Left lung (tissue), 4 donors: ENCODE measurements at regions not wholly inside any gene's neighbourhood (a gene's known extent, or its start where the extent isn't known, plus 50 kb on each side); places are given as distances from the start of the nearest gene placed in this dataset.

Experiments used
- ATAC-seq: fragments of 200-7000 bp; cut with Tn5 transposase; one replicate; pipeline ENCODE4 v1.9.1; 2020; ENCODE audit warnings: moderate library complexity
- DNase-seq, 4 donors: peaks; one replicate each; pipeline ENCODE4 v3.0.0-alpha.2; 2013 to 2020
- H3K27ac ChIP-seq, 2 donors: fragments of 200-600 bp; sonication (generic) in 1 of 2; one replicate each; pipeline versions ENCODE4 v1.5.0 to v1.8.0; 2020 to 2021
- H3K27me3 ChIP-seq, 2 donors: fragments of 200-600 bp; sonication (generic) in 1 of 2; one replicate each; pipeline versions ENCODE4 v1.5.0 to v1.8.0; 2020 to 2021
- H3K36me3 ChIP-seq, 2 donors: fragments of 200-600 bp; sonication (generic) in 1 of 2; one replicate each; pipeline versions ENCODE4 v1.5.0 to v1.8.0; 2020 to 2021
- H3K4me1 ChIP-seq, 2 donors: fragments of 200-600 bp; one replicate each; pipeline ENCODE4 v1.8.0; 2021
- H3K4me3 ChIP-seq, 2 donors: fragments of 200-600 bp; sonication (generic) in 1 of 2; one replicate each; pipeline versions ENCODE4 v1.5.0 to v1.8.0; 2020 to 2021; ENCODE audit warnings: mild to moderate bottlenecking in 1 of 2
- H3K9me3 ChIP-seq, 2 donors: fragments of 200-600 bp; sonication (generic) in 1 of 2; one replicate each; pipeline versions ENCODE4 v1.5.0 to v1.8.0; 2020 to 2021
- intact Hi-C, 2 donors: fragments of 100-400 bp; cut with DNase I; formaldehyde crosslinking; loops; one replicate each; pipeline versions ENCODE4 v1.11.2 to v1.14.2; 2022
- TF ChIP-seq, protein P1 (sequence below), 2 donors: fragments of 200-600 bp; sonication (generic) in 1 of 2; IDR thresholded peaks; one replicate each; pipeline versions ENCODE4 v1.5.0 to v1.8.0; 2021; ENCODE audit warnings: antibody characterized with exemption in 2 of 2
- donor health status: DM: no; HTN: yes; CAD: no.
- donor health status: DM: no; HTN: no; CAD: no.

DNA sequence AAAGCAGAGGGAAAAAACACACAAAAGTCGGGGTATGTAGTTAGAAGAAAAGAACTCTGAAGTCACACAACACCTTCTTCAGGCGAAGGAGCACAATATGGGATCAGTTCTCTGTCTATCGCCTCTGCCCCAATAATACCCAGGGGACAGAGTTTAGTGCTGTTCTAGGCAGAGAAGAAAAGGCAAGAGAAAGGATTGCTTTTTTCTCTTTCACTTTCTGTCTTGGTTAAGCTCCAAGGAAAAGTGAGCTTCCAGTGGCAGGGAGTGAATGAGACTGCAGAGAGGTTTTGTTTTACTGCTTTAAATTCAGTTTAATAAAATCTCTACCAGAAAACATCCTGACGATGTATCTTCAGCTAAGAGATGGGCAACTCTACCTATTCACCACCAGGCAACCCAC lies 86.6 kb upstream of the STXBP5 start:
- peak overlapping the region in 1 of 2 donors; percentile 48 for H3K27ac ChIP-seq
- ATAC-seq (no peak), DNase-seq (no peak)

DNA sequence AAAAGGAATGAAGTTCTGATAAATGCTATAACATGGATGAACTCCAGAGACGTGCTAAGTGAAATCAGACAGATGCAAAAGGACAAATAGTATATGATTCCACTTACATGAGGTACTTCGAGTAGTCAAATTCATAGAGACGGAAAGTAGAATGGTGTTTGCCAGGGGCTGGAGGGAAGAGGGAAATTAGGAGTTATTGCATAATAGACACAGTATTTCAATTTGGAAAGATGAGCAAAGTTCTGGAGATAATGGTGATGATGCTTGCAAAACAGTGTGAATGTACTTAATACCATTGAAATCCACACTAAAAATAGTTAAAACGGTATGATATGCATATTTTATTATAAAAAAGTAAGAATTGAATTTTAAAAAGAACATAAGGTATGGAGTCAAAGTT lies 84.9 kb upstream of the STXBP5 start:
- Histone ChIP-seq H3K4me1 (no peaks in the 10 kb centered on the region), H3K36me3 (no peaks in the 10 kb centered on the region), H3K27me3 (peaks cover 0 to 4% of the 10 kb centered on the region in 2 donors), H3K27ac (peak overlapping the region in 1 of 2 donors; percentile 56), H3K9me3 (peaks cover 0 to 5% of the 10 kb centered on the region in 2 donors), H3K4me3 (no peak overlapping the region)
- DNase-seq (no peak), ATAC-seq (no peak)
- TF ChIP-seq, protein P1, sequence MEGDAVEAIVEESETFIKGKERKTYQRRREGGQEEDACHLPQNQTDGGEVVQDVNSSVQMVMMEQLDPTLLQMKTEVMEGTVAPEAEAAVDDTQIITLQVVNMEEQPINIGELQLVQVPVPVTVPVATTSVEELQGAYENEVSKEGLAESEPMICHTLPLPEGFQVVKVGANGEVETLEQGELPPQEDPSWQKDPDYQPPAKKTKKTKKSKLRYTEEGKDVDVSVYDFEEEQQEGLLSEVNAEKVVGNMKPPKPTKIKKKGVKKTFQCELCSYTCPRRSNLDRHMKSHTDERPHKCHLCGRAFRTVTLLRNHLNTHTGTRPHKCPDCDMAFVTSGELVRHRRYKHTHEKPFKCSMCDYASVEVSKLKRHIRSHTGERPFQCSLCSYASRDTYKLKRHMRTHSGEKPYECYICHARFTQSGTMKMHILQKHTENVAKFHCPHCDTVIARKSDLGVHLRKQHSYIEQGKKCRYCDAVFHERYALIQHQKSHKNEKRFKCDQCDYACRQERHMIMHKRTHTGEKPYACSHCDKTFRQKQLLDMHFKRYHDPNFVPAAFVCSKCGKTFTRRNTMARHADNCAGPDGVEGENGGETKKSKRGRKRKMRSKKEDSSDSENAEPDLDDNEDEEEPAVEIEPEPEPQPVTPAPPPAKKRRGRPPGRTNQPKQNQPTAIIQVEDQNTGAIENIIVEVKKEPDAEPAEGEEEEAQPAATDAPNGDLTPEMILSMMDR (IDR thresholded peaks at IDR 0.05) = no peak
- intact Hi-C loops = no loop called here

More for the DNA sequence above, 86.6 kb upstream of the STXBP5 start:
- Histone ChIP-seq H3K4me1 (no peaks in the 10 kb centered on the region), H3K9me3 (peaks cover 0 to 5% of the 10 kb centered on the region in 2 donors), H3K4me3 (no peak overlapping the region), H3K27me3 (no peaks in the 10 kb centered on the region), H3K36me3 (no peaks in the 10 kb centered on the region)
- TF ChIP-seq, protein P1 (IDR thresholded peaks at IDR 0.05) = no peak
- intact Hi-C loops = no loop called here

DNA sequence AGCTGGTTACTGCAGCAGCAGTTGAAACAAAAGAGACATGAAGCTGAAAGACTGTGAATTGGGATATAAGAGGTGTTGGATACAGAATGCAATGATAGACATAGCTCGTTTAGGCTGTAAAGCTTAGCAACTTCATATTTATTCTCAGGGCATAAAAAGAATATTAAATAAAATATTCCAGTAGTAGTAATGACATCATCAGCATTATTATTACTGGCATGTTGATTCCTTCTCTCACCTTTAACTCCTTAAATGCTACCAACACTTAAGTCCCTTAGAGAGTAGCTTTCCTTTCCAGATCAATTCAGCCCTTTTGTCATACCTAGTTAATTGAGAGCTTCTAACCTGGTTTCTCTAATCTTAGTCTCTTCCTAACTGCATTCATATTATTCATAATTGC lies 81.4 kb upstream of the STXBP5 start:
- no peaks in the 10 kb centered on the region for H3K36me3 ChIP-seq

DNA sequence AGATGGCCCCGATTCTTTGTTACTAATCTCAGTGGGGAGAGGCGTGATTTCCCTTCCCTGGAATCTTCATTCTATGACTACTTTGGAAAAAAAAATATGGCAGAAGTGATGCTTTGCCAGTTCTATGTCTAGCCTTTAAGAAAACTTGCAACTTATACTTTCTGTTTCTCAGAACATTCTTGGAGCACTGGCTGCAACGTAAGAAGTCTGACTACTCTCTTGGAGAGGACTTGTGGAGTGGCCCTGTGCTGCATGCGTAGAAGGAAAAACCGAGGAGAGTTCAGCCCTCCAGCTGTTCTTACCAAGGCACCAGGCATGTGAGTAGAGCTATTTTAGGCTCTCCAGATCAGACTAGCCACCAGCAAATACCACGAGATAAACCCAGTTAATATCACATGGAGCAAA lies 77.6 kb upstream of the STXBP5 start:
- intact Hi-C loops = no loop called here
- Histone ChIP-seq H3K36me3 (no peaks in the 10 kb centered on the region), H3K9me3 (no peaks in the 10 kb centered on the region), H3K27ac (no peak overlapping the region), H3K4me1 (no peaks in the 10 kb centered on the region), H3K4me3 (no peak overlapping the region), H3K27me3 (peaks cover 0 to 4% of the 10 kb centered on the region in 2 donors)
- DNase-seq (no peak), ATAC-seq (peak; percentile 70)
- TF ChIP-seq, protein P1 (IDR thresholded peaks at IDR 0.05) = no peak

More for the DNA sequence above, 81.4 kb upstream of the STXBP5 start:
- TF ChIP-seq, protein P1 (IDR thresholded peaks at IDR 0.05) = no peak
- no peak overlapping the region for H3K27ac ChIP-seq
- H3K27me3 ChIP-seq = peaks cover 0 to 4% of the 10 kb centered on the region in 2 donors
- no peak overlapping the region for H3K4me3 ChIP-seq
- intact Hi-C loops = no loop called here
- no peaks in the 10 kb centered on the region for H3K4me1 ChIP-seq
- DNase-seq (no peak), ATAC-seq (no peak)
- peaks cover 0 to 5% of the 10 kb centered on the region in 2 donors for H3K9me3 ChIP-seq

DNA sequence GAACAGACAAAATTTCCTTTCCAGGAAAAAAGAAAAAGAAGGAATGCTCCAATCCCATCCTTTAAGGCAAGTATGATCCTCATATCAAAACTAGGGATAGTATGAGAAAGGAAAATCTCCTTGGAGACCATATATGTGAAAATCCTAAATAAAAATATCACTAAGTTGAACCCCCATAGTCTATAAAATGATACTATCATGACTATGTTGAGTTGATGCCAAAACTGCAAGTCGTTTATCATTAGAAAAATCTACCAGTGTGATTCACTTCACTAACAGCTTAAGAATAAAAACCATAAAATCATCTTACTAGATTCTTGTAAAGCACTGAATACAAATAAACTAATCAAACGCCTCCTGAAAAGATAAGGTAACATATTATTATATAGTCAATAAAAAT lies 76.6 kb upstream of the STXBP5 start:
- Histone ChIP-seq H3K27ac (no peak overlapping the region), H3K4me3 (no peak overlapping the region), H3K4me1 (no peaks in the 10 kb centered on the region), H3K9me3 (no peaks in the 10 kb centered on the region), H3K36me3 (no peaks in the 10 kb centered on the region), H3K27me3 (peaks cover 0 to 4% of the 10 kb centered on the region in 2 donors)
- ATAC-seq = no peak
- intact Hi-C loops = no loop called here
- DNase-seq = no peak
- TF ChIP-seq, protein P1 (IDR thresholded peaks at IDR 0.05) = no peak
